MV-4-11 (cell line): ENCODE measurements at regions not wholly inside any gene's neighbourhood (a gene's known extent, or its start where the extent isn't known, plus 50 kb on each side); places are given as distances from the start of the nearest gene placed in this dataset.

ENCODE experiments used
- DNase-seq: peaks from one replicate; lab custom pipeline; 2025; lab: John Stamatoyannopoulos, UW

GRCh38 chr1:22264464-22265341 lies 121.8 kb upstream of the WNT4 start:
- DNase-seq, result no peak

- no peak for DNase-seq
Measured at GRCh38 chr1:22266141-22266540, 123.2 kb upstream of the WNT4 start.

GRCh38 chr1:22267413-22268175 lies 124.7 kb upstream of the WNT4 start:
- DNase-seq, result no peak

- DNase-seq, result no peak
Measured at GRCh38 chr1:22268327-22268726, 125.4 kb upstream of the WNT4 start.

- no peak for DNase-seq
Measured at GRCh38 chr1:22271847-22272801, 129.2 kb upstream of the WNT4 start.

- DNase-seq, result no peak
Measured at GRCh38 chr1:22273686-22274681, 131.1 kb upstream of the WNT4 start.

GRCh38 chr1:22275167-22275566 lies 132.3 kb upstream of the WNT4 start:
- no peak for DNase-seq

- peak; percentile 6 for DNase-seq
Measured at GRCh38 chr1:22275626-22276395, 132.9 kb upstream of the WNT4 start.

- DNase-seq, result no peak
Measured at GRCh38 chr1:22276396-22276748, 133.5 kb upstream of the WNT4 start.

GRCh38 chr1:22277662-22278061 lies 134.8 kb upstream of the WNT4 start:
- no peak for DNase-seq

- DNase-seq, result no peak
Measured at GRCh38 chr1:22279735-22280134, 136.8 kb upstream of the WNT4 start.

GRCh38 chr1:22280526-22280925 lies 137.6 kb upstream of the WNT4 start:
- DNase-seq, result no peak

- DNase-seq, result no peak
Measured at GRCh38 chr1:22281521-22282363, 138.8 kb upstream of the WNT4 start.

GRCh38 chr1:22282364-22282995 lies 139.6 kb upstream of the WNT4 start:
- no peak for DNase-seq

GRCh38 chr1:22283596-22283995 lies 140.7 kb upstream of the WNT4 start:
- no peak for DNase-seq

GRCh38 chr1:22284236-22284635 lies 141.3 kb upstream of the WNT4 start:
- no peak for DNase-seq

- no peak for DNase-seq
Measured at GRCh38 chr1:22284906-22285548, 142.1 kb upstream of the WNT4 start.
